GM21515 (cell line): ENCODE measurements at regions not wholly inside any gene's neighbourhood (a gene's known extent, or its start where the extent isn't known, plus 50 kb on each side); places are given as distances from the start of the nearest gene placed in this dataset.
"Not testable (repeated sequence)": the region's sequence is repeated elsewhere in the genome, so short reads cannot be mapped to it uniquely, and the experiment has no call there.

Experiments
- ATAC-seq: cut with Tn5 transposase; IDR thresholded peaks from one replicate; pipeline ENCODE4 v1.9.1; 2021; ENCODE audit not compliant: unreplicated experiment

GRCh38 chr12:41684997-41685396 lies 459.7 kb downstream of the GXYLT1 start:
- no peak for ATAC-seq

GRCh38 chr12:41683513-41684240 lies 461.0 kb downstream of the GXYLT1 start:
- no peak for ATAC-seq

DNA sequence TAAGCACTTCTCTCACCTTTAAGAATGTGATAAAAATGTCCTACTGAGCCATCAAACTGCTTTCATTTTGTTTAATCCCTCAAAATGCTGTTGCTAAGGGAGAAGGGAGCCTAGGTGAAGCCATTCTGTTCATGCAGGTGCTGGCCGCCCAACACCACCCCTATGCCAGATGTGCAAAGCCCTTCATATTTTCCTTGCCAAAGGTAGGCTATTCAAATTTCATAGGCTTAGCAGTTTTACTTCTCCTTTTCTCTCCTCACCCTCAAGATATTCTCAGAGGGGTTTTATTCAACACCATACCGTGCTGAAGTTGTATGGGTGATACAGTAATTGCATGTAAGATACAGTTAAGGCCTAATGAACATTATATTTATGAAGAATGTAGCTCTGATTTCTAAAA lies 461.7 kb downstream of the GXYLT1 start:
- peak; percentile 80 for ATAC-seq

DNA sequence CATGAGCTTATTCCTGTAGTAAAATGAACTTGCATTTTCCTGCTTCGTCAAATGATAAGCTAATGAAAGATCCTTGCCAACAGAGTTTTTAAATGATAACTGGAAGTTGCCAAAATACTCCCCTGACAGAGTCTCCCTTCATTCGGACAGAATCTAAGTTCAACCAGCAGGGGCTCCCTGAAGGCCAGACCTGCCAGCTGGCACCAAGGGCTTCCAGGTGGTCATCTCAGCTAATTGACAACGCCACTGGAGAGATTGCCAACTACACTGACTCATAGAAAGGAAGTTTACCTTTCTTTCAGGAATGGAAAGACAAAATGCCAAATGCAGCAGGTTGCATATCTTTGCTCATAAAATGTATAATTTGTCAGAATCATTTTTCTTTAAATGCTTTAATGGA lies 462.8 kb downstream of the GXYLT1 start:
- ATAC-seq, result no peak

DNA sequence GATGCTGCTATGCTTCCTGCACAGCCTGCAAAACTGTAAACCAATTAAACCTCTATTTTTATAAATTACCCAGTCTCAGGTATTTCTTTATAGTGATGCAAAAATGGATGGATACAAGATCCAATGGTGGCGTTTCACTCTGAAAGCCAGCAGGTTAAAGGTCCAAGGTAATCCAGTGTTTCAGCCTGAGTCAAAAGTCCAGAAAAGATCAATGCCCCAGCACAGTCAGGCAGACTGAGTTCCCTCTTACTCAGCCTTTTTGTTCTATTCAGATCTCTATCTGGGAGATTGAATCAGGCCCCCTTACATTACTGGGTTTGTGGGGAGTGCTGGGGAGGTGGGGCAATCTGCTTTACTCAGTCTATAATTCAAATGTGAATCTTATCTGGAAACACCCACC lies 464.5 kb downstream of the GXYLT1 start:
- no peak for ATAC-seq

DNA sequence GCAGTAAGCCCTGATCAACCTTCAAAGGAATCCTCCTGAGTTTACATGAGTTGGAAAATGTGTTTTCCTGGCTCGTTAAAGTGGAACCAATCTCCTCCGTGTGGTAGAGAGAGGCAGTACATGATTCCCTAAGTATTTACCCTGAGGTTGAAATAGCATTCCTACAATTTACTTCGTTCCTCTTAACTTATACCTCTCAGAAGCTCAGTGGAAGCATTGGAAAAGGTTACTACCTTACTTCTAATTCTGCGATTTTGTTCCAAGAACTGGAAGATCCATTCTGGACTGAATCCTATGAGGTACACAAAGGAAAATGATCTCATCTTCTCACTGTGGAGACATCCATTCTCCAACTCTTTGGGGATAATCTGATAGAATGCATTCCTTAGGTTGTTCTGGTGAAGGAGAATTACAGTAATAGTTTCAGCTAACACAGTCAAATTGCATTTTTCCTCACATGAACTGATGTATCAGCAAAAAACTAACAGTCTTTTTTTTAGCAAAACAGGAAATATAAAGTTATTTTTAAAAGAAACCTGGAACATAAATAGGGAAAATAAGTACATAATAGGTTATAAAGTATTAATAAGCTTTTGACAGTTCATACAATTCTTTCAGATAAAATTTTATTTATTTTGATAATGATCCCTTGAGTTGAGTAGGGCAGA lies 475.6 kb downstream of the PDZRN4 start:
- no peak for ATAC-seq

- no peak for ATAC-seq
These were observed 473.1 kb downstream of the PDZRN4 start for GRCh38 chr12:41661141-41661765.

GRCh38 chr12:41656454-41656853 lies 468.3 kb downstream of the PDZRN4 start:
- ATAC-seq, result no peak

- ATAC-seq, result no peak
These were observed 465.5 kb downstream of the PDZRN4 start for GRCh38 chr12:41653386-41654326.

DNA sequence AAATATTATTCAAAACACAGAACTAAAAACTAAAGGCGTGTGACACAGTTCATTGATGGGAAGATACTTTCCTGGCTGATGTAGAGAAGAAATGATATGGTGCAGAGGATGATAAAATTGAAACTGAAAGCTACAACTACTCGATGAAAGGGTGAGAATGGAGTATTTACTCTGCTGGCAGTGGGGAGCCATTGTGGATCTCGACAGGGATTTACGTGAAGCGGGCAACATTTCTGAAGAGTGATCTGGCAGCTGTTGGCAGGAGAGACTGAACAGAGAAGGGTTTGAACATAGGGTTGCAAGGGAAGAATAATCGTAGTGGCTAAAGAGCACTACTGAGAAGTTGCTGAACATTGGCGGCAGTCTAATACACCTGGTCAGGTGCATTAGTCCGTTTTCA lies 464.9 kb downstream of the PDZRN4 start:
- ATAC-seq, result no peak

- ATAC-seq, result no peak
These were observed 457.5 kb downstream of the PDZRN4 start for GRCh38 chr12:41645624-41646023.

GRCh38 chr12:41642808-41643207 lies 454.7 kb downstream of the PDZRN4 start:
- not testable (repeated sequence) for ATAC-seq

DNA sequence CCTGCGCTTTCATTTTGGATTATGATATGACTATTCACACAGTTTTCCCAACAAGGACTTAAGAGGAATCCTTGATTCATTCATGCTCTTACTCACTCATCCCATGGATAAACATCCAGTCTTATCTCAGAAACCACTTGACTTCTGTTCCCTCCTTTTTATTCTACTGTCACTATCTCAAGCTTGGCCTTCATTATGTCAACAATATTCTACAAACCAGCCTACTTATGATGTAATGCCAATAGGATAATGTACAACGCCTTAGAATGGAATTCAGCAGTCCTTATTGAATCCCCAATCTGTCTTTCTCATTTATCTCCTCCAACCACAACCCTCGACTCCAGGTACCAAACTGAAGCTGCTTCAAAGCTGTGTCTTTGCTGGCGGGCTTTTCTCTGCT lies 448.5 kb downstream of the PDZRN4 start:
- ATAC-seq, result no peak

GRCh38 chr12:41635626-41636364 lies 447.7 kb downstream of the PDZRN4 start:
- no peak for ATAC-seq

DNA sequence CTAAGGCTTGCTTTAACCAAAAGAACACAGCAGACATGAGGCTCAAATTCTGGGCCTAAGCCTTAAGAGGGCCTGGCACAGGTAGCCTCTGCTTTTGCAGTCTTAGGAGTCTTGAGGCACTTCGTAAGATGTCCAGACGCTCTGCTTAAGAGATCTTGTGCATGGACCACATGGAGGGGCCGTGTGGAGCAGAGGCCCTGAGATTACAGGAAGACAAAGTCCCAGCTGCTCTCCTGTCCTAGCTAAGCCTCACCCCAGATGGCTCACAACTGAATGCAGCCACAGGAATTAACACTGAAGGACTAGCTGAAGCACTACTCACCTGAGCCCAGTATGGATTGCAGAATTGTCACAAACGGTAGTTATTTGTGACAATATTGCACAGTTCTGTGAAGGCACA lies 446.0 kb downstream of the PDZRN4 start:
- no peak for ATAC-seq

- ATAC-seq, result no peak
These were observed 441.5 kb downstream of the PDZRN4 start for GRCh38 chr12:41629611-41630010.

GRCh38 chr12:41627476-41627875 lies 439.4 kb downstream of the PDZRN4 start:
- no peak for ATAC-seq

- ATAC-seq, result no peak
These were observed 436.5 kb downstream of the PDZRN4 start for GRCh38 chr12:41624571-41624970.
